HG03159 (cell line): ENCODE measurements at regions not wholly inside any gene's neighbourhood (a gene's known extent, or its start where the extent isn't known, plus 50 kb on each side); places are given as distances from the start of the nearest gene placed in this dataset.
"Not testable (repeated sequence)": the region's sequence is repeated elsewhere in the genome, so short reads cannot be mapped to it uniquely, and the experiment has no call there.

Experiments used
- ATAC-seq: cut with Tn5 transposase; IDR thresholded peaks from one replicate; pipeline ENCODE4 v1.9.1; 2021; ENCODE audit warnings: mild to moderate bottlenecking, moderate library complexity; ENCODE audit not compliant: unreplicated experiment

GRCh38 chr11:15300341-15300740 is 185.6 kb downstream of the INSC start:
- no peak for ATAC-seq

GRCh38 chr11:15307619-15308024 is 192.9 kb downstream of the INSC start:
- no peak for ATAC-seq

GRCh38 chr11:15308840-15309239 is 194.1 kb downstream of the INSC start:
- ATAC-seq: no peak

GRCh38 chr11:15309296-15309695 is 194.6 kb downstream of the INSC start:
- ATAC-seq: no peak

- ATAC-seq: no peak
Observed at GRCh38 chr11:15313862-15314261, 199.1 kb downstream of the INSC start.

- ATAC-seq: no peak
Observed at GRCh38 chr11:15318814-15319213, 204.1 kb downstream of the INSC start.

- no peak for ATAC-seq
Observed at GRCh38 chr11:15326520-15326919, 211.8 kb downstream of the INSC start.

GRCh38 chr11:15327786-15328231 is 213.1 kb downstream of the INSC start:
- no peak for ATAC-seq

- ATAC-seq: no peak
Observed at GRCh38 chr11:15333407-15333806, 218.7 kb downstream of the INSC start.

GRCh38 chr11:15334766-15335165 is 220.0 kb downstream of the INSC start:
- no peak for ATAC-seq

- ATAC-seq: no peak
Observed at GRCh38 chr11:15336021-15336420, 221.3 kb downstream of the INSC start.

- no peak for ATAC-seq
Observed at GRCh38 chr11:15339302-15339701, 224.6 kb downstream of the INSC start.

GRCh38 chr11:15341587-15341986 is 226.9 kb downstream of the INSC start:
- no peak for ATAC-seq

GRCh38 chr11:15342163-15342562 is 227.4 kb downstream of the INSC start:
- ATAC-seq: no peak

- no peak for ATAC-seq
Observed at GRCh38 chr11:15346907-15347306, 232.2 kb downstream of the INSC start.

GRCh38 chr11:15347969-15348734 is 233.4 kb downstream of the INSC start:
- no peak for ATAC-seq

GRCh38 chr11:15349413-15349812 is 234.7 kb downstream of the INSC start:
- ATAC-seq: no peak

- no peak for ATAC-seq
Observed at GRCh38 chr11:15361316-15361715, 246.6 kb downstream of the INSC start.

GRCh38 chr11:15365286-15365685 is 250.6 kb downstream of the INSC start:
- ATAC-seq: not testable (repeated sequence)

GRCh38 chr11:15367695-15368094 is 253.0 kb downstream of the INSC start:
- ATAC-seq: no peak

- ATAC-seq: no peak
Observed at GRCh38 chr11:15370495-15371147, 255.9 kb downstream of the INSC start.

- ATAC-seq: no peak
Observed at GRCh38 chr11:15371533-15371932, 256.8 kb downstream of the INSC start.
